ENCODE measurements at regions not wholly inside any gene's neighbourhood (a gene's known extent, or its start where the extent isn't known, plus 50 kb on each side); places are given as distances from the start of the nearest gene placed in this dataset.

- no peaks in the 10 kb centered on the region for H4K20me1 ChIP-seq (ENCODE audit: insufficient read depth, low read length)
- no peak overlapping the region for H3K4me3 ChIP-seq (replicated peaks in 1 of 3; ENCODE audit: insufficient read depth in 1 of 3, low read depth in 2 of 3, low read length in 3 of 3)
- no peaks in the 10 kb centered on the region for H3K27me3 ChIP-seq (ENCODE audit: control insufficient read depth in 1 of 2, insufficient read depth in 2 of 2, low read length in 2 of 2)
- no peak overlapping the region for H2AFZ ChIP-seq (ENCODE audit: low read length)
- no peaks in the 10 kb centered on the region for H3K36me3 ChIP-seq (replicated peaks in 1 of 2; ENCODE audit: control insufficient read depth in 1 of 2, insufficient read depth in 2 of 2, low read length in 2 of 2)
- ChIA-PET POLR2A (no interaction called here), CTCF (ENCODE audit: low intra/inter-chr PET ratio, low total read pairs) (no interaction called here)
- ATAC-seq: no peak
- in situ Hi-C loops (cut with HindIII; ENCODE audit: extremely low pct_ligation_motif_present, low pct_unique_long_range_greater_than_20kb): no loop called here
- no peaks in the 10 kb centered on the region for H3K4me1 ChIP-seq (ENCODE audit: insufficient read depth, low read length)
- H3K4me2 ChIP-seq (ENCODE audit: low read depth, low read length): no peak overlapping the region
- no peak overlapping the region for H3K27ac ChIP-seq (ENCODE audit: extremely low read length, insufficient read depth, low read length)
- H3K9ac ChIP-seq (ENCODE audit: insufficient read depth, low read depth, low read length): no peak overlapping the region
- H3K79me2 ChIP-seq (ENCODE audit: insufficient read depth, low read length): no peaks in the 10 kb centered on the region
- no peak for TF ChIP-seq ZEB1 (IDR thresholded peaks at IDR 0.05; ENCODE audit: insufficient replicate concordance, low read depth)
- TF ChIP-seq CSRNP2 (CRISPR knock-in tag; conservative IDR thresholded peaks at IDR 0.05; ENCODE audit: low read depth): no peak
- TF ChIP-seq, protein P1, sequence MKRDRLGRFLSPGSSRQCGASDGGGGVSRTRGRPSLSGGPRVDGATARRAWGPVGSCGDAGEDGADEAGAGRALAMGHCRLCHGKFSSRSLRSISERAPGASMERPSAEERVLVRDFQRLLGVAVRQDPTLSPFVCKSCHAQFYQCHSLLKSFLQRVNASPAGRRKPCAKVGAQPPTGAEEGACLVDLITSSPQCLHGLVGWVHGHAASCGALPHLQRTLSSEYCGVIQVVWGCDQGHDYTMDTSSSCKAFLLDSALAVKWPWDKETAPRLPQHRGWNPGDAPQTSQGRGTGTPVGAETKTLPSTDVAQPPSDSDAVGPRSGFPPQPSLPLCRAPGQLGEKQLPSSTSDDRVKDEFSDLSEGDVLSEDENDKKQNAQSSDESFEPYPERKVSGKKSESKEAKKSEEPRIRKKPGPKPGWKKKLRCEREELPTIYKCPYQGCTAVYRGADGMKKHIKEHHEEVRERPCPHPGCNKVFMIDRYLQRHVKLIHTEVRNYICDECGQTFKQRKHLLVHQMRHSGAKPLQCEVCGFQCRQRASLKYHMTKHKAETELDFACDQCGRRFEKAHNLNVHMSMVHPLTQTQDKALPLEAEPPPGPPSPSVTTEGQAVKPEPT (CRISPR knock-in tag; IDR thresholded peaks at IDR 0.05; ENCODE audit: low read depth): no peak
- no peak for TF ChIP-seq RXRB (CRISPR knock-in tag; IDR thresholded peaks at IDR 0.05; ENCODE audit: borderline replicate concordance)
- TF ChIP-seq NR2F1 (CRISPR knock-in tag; IDR thresholded peaks at IDR 0.05): no peak
- no peak for TF ChIP-seq SNAPC5 (CRISPR knock-in tag; IDR thresholded peaks at IDR 0.05; ENCODE audit: borderline replicate concordance)
- TF ChIP-seq STAT6 (CRISPR knock-in tag; IDR thresholded peaks at IDR 0.05; ENCODE audit: borderline replicate concordance): no peak
- no peak for TF ChIP-seq NCOA2 (CRISPR knock-in tag; IDR thresholded peaks at IDR 0.05)
- no peak for TF ChIP-seq THAP11 (CRISPR knock-in tag; IDR thresholded peaks at IDR 0.05)
- no peak for TF ChIP-seq IRX3 (CRISPR knock-in tag; IDR thresholded peaks at IDR 0.05; ENCODE audit: borderline replicate concordance, low read depth)
- no peak for TF ChIP-seq ZNF781 (CRISPR knock-in tag; IDR thresholded peaks at IDR 0.05; ENCODE audit: borderline replicate concordance, not compliant biosample characterization)
- TF ChIP-seq NR0B2 (CRISPR knock-in tag; IDR thresholded peaks at IDR 0.05): no peak
- TF ChIP-seq, protein P2, sequence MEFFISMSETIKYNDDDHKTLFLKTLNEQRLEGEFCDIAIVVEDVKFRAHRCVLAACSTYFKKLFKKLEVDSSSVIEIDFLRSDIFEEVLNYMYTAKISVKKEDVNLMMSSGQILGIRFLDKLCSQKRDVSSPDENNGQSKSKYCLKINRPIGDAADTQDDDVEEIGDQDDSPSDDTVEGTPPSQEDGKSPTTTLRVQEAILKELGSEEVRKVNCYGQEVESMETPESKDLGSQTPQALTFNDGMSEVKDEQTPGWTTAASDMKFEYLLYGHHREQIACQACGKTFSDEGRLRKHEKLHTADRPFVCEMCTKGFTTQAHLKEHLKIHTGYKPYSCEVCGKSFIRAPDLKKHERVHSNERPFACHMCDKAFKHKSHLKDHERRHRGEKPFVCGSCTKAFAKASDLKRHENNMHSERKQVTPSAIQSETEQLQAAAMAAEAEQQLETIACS (CRISPR knock-in tag; IDR thresholded peaks at IDR 0.05): no peak
- TF ChIP-seq ZNF12 (CRISPR knock-in tag; IDR thresholded peaks at IDR 0.05): no peak
- no peak for TF ChIP-seq REPIN1 (CRISPR knock-in tag; IDR thresholded peaks at IDR 0.05; ENCODE audit: borderline replicate concordance, low read depth)
- TF ChIP-seq SMAD1 (CRISPR knock-in tag; IDR thresholded peaks at IDR 0.05; ENCODE audit: borderline replicate concordance, low read depth): no peak
- no peak for FAIRE-seq
- WGBS (ENCODE audit: low lambda C conversion rate): 0% methylated on average over 2 of the region's 2 CpGs
- peaks cover 86% of the 10 kb centered on the region for H3K9me3 ChIP-seq (ENCODE audit: low read length)
- no TSS peak for BruUV-seq (replicated peaks)
- intact Hi-C loops (cut with micrococcal nuclease; ENCODE audit: unreplicated experiment): no loop called here
- no peak for DNase-seq (ENCODE audit: low spot score)
Measured at GRCh38 chr1:238370599-238370998, 479.9 kb upstream of the ZP4 start.
